ENCODE measurements at regions not wholly inside any gene's neighbourhood (a gene's known extent, or its start where the extent isn't known, plus 50 kb on each side); places are given as distances from the start of the nearest gene placed in this dataset.

- H3K27me3 ChIP-seq, result no peaks in the 10 kb centered on the region
- no peak overlapping the region for H3K4me3 ChIP-seq
- TF ChIP-seq CTCF (IDR thresholded peaks at IDR 0.05), result no peak
- H3K36me3 ChIP-seq, result no peaks in the 10 kb centered on the region
- H3K4me1 ChIP-seq, result no peaks in the 10 kb centered on the region
- no peak overlapping the region for H3K27ac ChIP-seq
- no peak overlapping the region for H3K9ac ChIP-seq (ENCODE audit: low read depth in 2 of 2, low read length in 2 of 2)
- no peaks in the 10 kb centered on the region for H3K9me3 ChIP-seq
- intact Hi-C loops (cut with DNase I), result no loop called here
- no peak for DNase-seq
These were observed 248.0 kb downstream of the CDC5L start for GRCh38 chr6:44635486-44635885.

GRCh38 chr6:44636561-44637248 lies 249.2 kb downstream of the CDC5L start:
- Histone ChIP-seq H3K36me3 (no peaks in the 10 kb centered on the region), H3K4me3 (no peak overlapping the region), H3K4me1 (no peaks in the 10 kb centered on the region), H3K9ac (ENCODE audit: low read depth in 2 of 2, low read length in 2 of 2) (no peak overlapping the region), H3K9me3 (no peaks in the 10 kb centered on the region), H3K27ac (no peak overlapping the region), H3K27me3 (no peaks in the 10 kb centered on the region)
- no peak for TF ChIP-seq CTCF (IDR thresholded peaks at IDR 0.05)
- no peak for DNase-seq
- intact Hi-C loops (cut with DNase I), result no loop called here

- Histone ChIP-seq H3K4me1 (no peaks in the 10 kb centered on the region), H3K27ac (no peak overlapping the region), H3K36me3 (no peaks in the 10 kb centered on the region), H3K27me3 (no peaks in the 10 kb centered on the region), H3K9me3 (no peaks in the 10 kb centered on the region), H3K9ac (ENCODE audit: low read depth in 2 of 2, low read length in 2 of 2) (no peak overlapping the region), H3K4me3 (no peak overlapping the region)
- intact Hi-C loops (cut with DNase I), result no loop called here
- no peak for TF ChIP-seq CTCF (IDR thresholded peaks at IDR 0.05)
- DNase-seq, result no peak
These were observed 254.0 kb downstream of the CDC5L start for GRCh38 chr6:44641344-44642031.

DNA sequence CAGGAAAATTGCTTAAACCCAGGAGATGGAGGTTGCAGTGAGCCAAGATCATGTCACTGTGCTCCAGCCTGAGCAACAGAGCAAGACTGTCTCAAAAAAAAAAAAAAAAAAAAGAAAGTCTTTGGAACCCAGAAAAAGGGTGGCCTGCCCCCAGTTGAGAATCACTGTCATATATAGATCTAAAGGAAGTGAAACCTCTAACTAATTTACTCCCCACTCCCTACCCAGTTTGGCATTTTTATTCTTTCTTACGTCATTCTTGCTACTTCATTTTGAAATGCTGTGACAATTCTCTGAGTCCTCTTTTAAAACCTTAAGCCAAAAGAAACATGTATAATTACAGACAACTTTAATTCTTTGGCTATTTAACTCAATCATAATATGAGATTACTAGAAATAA lies 254.8 kb downstream of the CDC5L start:
- DNase-seq, result no peak
- Histone ChIP-seq H3K9ac (ENCODE audit: low read depth in 2 of 2, low read length in 2 of 2) (no peak overlapping the region), H3K27me3 (no peaks in the 10 kb centered on the region), H3K4me1 (no peaks in the 10 kb centered on the region), H3K9me3 (no peaks in the 10 kb centered on the region), H3K27ac (no peak overlapping the region), H3K4me3 (no peak overlapping the region), H3K36me3 (no peaks in the 10 kb centered on the region)
- intact Hi-C loops (cut with DNase I), result no loop called here
- no peak for TF ChIP-seq CTCF (IDR thresholded peaks at IDR 0.05)

GRCh38 chr6:44642870-44643522 lies 255.5 kb downstream of the CDC5L start:
- no peak for DNase-seq
- H3K4me3 ChIP-seq, result no peak overlapping the region

More at GRCh38 chr6:44642870-44643522, 255.5 kb downstream of the CDC5L start:
- no peak overlapping the region for H3K27ac ChIP-seq
- H3K9ac ChIP-seq (ENCODE audit: low read depth in 2 of 2, low read length in 2 of 2), result no peak overlapping the region
- H3K27me3 ChIP-seq, result no peaks in the 10 kb centered on the region
- H3K9me3 ChIP-seq, result no peaks in the 10 kb centered on the region
- TF ChIP-seq CTCF (IDR thresholded peaks at IDR 0.05), result no peak
- intact Hi-C loops (cut with DNase I), result no loop called here
- no peaks in the 10 kb centered on the region for H3K4me1 ChIP-seq
- no peaks in the 10 kb centered on the region for H3K36me3 ChIP-seq

All from colonic mucosa (tissue), 4 donors.